ENCODE measurements at regions not wholly inside any gene's neighbourhood (a gene's known extent, or its start where the extent isn't known, plus 50 kb on each side); places are given as distances from the start of the nearest gene placed in this dataset.

GRCh38 chr14:45877981-45878380, 625.0 kb upstream of the MIS18BP1 start:
- TF ChIP-seq CTCF (IDR thresholded peaks at IDR 0.05) = no peak
- no peak for TF ChIP-seq POLR2A (IDR thresholded peaks at IDR 0.05)
